ENCODE measurements at regions not wholly inside any gene's neighbourhood (a gene's known extent, or its start where the extent isn't known, plus 50 kb on each side); places are given as distances from the start of the nearest gene placed in this dataset.

GRCh38 chr5:26802944-26803343 lies 235.4 kb downstream of the CDH9 start:
- no peaks in the 10 kb centered on the region for H3K36me3 ChIP-seq
- H3K27me3 ChIP-seq: no peaks in the 10 kb centered on the region
- TF ChIP-seq CTCF (IDR thresholded peaks at IDR 0.05): no peak
- intact Hi-C loops (cut with DNase I): no loop called here
- H3K27ac ChIP-seq: no peak overlapping the region
- DNase-seq (no peak), ATAC-seq (no peak)
- H3K4me3 ChIP-seq: no peak overlapping the region
- H3K4me1 ChIP-seq: no peaks in the 10 kb centered on the region
- no peaks in the 10 kb centered on the region for H3K9me3 ChIP-seq

DNA sequence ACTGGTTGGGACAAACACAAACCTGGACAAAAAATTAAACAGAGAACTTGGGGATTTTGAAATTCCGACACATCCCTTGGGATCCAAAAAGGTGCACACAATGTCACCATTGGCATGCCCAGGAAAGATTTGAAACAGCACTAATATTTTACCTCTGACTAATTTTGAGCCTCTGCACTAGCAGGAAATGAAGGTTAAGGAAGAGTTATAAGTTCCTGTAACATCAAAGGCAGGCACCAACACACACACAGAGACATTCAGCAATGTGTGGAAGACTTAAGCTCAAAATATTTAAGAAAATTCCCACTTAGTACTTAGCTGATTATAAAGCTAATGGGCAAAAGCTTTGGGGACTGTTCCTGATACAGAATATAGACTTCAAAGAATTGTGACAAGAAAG lies 247.0 kb downstream of the CDH9 start:
- Histone ChIP-seq H3K9me3 (no peaks in the 10 kb centered on the region), H3K4me1 (no peaks in the 10 kb centered on the region), H3K27me3 (no peaks in the 10 kb centered on the region), H3K36me3 (no peaks in the 10 kb centered on the region), H3K27ac (no peak overlapping the region), H3K4me3 (no peak overlapping the region)
- TF ChIP-seq CTCF (IDR thresholded peaks at IDR 0.05): no peak
- no peak for ATAC-seq
- no peak for DNase-seq
- intact Hi-C loops (cut with DNase I): no loop called here

- Histone ChIP-seq H3K27me3 (no peaks in the 10 kb centered on the region), H3K9me3 (no peaks in the 10 kb centered on the region), H3K27ac (no peak overlapping the region), H3K36me3 (no peaks in the 10 kb centered on the region), H3K4me1 (no peaks in the 10 kb centered on the region), H3K4me3 (no peak overlapping the region)
- no peak for TF ChIP-seq CTCF (IDR thresholded peaks at IDR 0.05)
- no peak for DNase-seq
- ATAC-seq: no peak
- intact Hi-C loops (cut with DNase I): no loop called here
These were observed 247.4 kb downstream of the CDH9 start for GRCh38 chr5:26791021-26791420.

GRCh38 chr5:26763215-26763614 lies 275.2 kb downstream of the CDH9 start:
- Histone ChIP-seq H3K9me3 (no peaks in the 10 kb centered on the region), H3K4me3 (no peak overlapping the region), H3K27me3 (no peaks in the 10 kb centered on the region), H3K4me1 (no peaks in the 10 kb centered on the region), H3K27ac (no peak overlapping the region), H3K36me3 (no peaks in the 10 kb centered on the region)
- no peak for DNase-seq
- TF ChIP-seq CTCF (IDR thresholded peaks at IDR 0.05): no peak
- intact Hi-C loops (cut with DNase I): no loop called here
- ATAC-seq: no peak

DNA sequence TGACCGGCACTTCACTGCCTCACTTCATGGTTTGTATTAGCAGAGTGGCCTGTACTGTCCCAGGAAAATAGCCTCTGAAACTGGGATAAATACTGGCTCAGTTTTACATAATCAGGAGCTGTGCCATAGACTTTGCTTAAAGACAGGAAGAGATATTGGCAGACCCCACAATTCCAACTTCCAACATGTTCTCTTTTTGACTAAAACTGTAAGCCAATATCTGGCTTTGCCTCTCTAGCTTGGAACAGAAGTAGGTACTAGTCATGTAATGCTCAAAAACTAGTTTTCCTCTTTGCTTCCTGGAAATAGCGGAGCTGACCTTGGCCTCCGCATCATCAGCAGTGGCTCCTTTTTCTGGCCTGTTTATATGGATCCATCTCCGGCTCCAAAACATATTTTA lies 276.9 kb downstream of the CDH9 start:
- no peak for ATAC-seq
- Histone ChIP-seq H3K27ac (no peak overlapping the region), H3K9me3 (no peaks in the 10 kb centered on the region), H3K4me3 (no peak overlapping the region), H3K36me3 (no peaks in the 10 kb centered on the region), H3K4me1 (no peaks in the 10 kb centered on the region), H3K27me3 (no peaks in the 10 kb centered on the region)
- intact Hi-C loops (cut with DNase I): no loop called here
- DNase-seq: no peak
- TF ChIP-seq CTCF (IDR thresholded peaks at IDR 0.05): no peak

DNA sequence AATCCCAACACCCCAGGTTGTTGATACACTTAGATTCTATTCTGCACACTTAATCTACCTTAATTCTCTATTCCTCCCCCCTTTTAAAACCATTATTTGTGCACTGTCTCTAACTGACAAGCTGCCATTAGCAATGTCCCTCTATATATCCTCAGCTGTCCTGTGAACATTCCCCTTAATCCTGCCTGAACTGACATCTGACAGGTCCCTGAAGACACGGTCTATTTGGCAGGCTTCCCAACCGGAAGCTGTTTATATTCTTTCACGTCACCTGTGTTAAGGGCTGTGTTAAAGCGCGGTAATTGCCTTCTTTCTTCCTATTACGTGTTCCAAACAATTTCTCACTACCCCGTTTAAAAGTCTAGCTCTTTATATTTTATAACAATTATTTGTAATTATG lies 277.3 kb downstream of the CDH9 start:
- intact Hi-C loops (cut with DNase I): no loop called here
- no peak for TF ChIP-seq CTCF (IDR thresholded peaks at IDR 0.05)
- no peaks in the 10 kb centered on the region for H3K36me3 ChIP-seq
- no peak overlapping the region for H3K4me3 ChIP-seq
- H3K4me1 ChIP-seq: no peaks in the 10 kb centered on the region
- ATAC-seq (no peak), DNase-seq (no peak)
- H3K27ac ChIP-seq: no peak overlapping the region
- no peaks in the 10 kb centered on the region for H3K9me3 ChIP-seq
- H3K27me3 ChIP-seq: no peaks in the 10 kb centered on the region
